K562 (cell line): ENCODE measurements at regions not wholly inside any gene's neighbourhood (a gene's known extent, or its start where the extent isn't known, plus 50 kb on each side); places are given as distances from the start of the nearest gene placed in this dataset.

Experiments
- ATAC-seq: fragments of 200-7000 bp; cut with Tn5 transposase; 3 replicates; pipeline ENCODE4 v1.9.1; 2020; ENCODE audit warnings: moderate library complexity
- BruUV-seq: library from RNA; stranded (reverse); fragments of 400-500 nt; replicated peaks from 2 replicates; lab custom pipeline; 2021; lab: Mats Ljungman, UMichigan
- CTCF ChIA-PET: fragments of 300-600 bp; formaldehyde crosslinking; extraction: SDS; loops from one replicate; lab custom pipeline; 2021; ENCODE audit warnings: low intra/inter-chr PET ratio; lab: Yijun Ruan, JAX
- POLR2A ChIA-PET: fragments of 300-600, 350-650 bp; sonication (Branson Sonifier 250); formaldehyde crosslinking; extraction: SDS; loops from one replicate; lab custom pipeline; 2021; ENCODE audit warnings: antibody characterized with exemption, inconsistent platforms; lab: Yijun Ruan, JAX
- DNase-seq, 4 experiments: peaks; one replicate each; pipeline versions ENCODE4 v3.0.0 to v3.0.0-alpha.2; 2011 to 2018; ENCODE audit warnings: low spot score in 3 of 4, mixed read lengths in 3 of 4; ENCODE audit errors: extremely low read depth in 1 of 4
- FAIRE-seq: peaks from 2 replicates; lab custom pipeline; 2011; peaks lifted over from hg19 to GRCh38; lab: Jason Lieb, UNC
- H2AFZ ChIP-seq: 2 replicates; pipeline ENCODE4 v1.6.0; 2011; ENCODE audit warnings: low read depth, low read length, control low read depth, inconsistent platforms
- H3K27ac ChIP-seq: fragments of 200-600 bp; 3 replicates; pipeline ENCODE4 v1.8.0; 2011; ENCODE audit warnings: low read depth, mild to moderate bottlenecking, control low read depth, inconsistent platforms, low read length, moderate library complexity, mixed read lengths; ENCODE audit errors: extremely low read depth
- H3K27me3 ChIP-seq, 2 experiments: fragments of 300-600 bp in 1 of 2; 2 replicates in 1 of 2; 3 replicates in 1 of 2; pipeline versions ENCODE4 v1.6.0 to v1.8.0; 2011; ENCODE audit warnings: inconsistent platforms in 2 of 2, low read length in 2 of 2, mild to moderate bottlenecking in 1 of 2, mixed read lengths in 1 of 2, moderate library complexity in 1 of 2; ENCODE audit not compliant: control insufficient read depth in 2 of 2, insufficient read depth in 2 of 2
- H3K36me3 ChIP-seq: fragments of 300-600 bp; 3 replicates; pipeline ENCODE4 v1.8.0; 2011; ENCODE audit warnings: mild to moderate bottlenecking, low read length, inconsistent platforms; ENCODE audit not compliant: control insufficient read depth, insufficient read depth
- H3K4me1 ChIP-seq, 2 experiments: fragments of 200-600 bp in 1 of 2; replicated peaks in 1 of 2; 2 replicates in 1 of 2; 3 replicates in 1 of 2; pipeline versions ENCODE4 v1.5.1 to v1.8.0; 2011; ENCODE audit warnings: inconsistent platforms in 2 of 2, low read length in 2 of 2, mild to moderate bottlenecking in 1 of 2, mixed read lengths in 1 of 2, moderate library complexity in 1 of 2; ENCODE audit not compliant: control insufficient read depth in 2 of 2, insufficient read depth in 2 of 2
- H3K4me2 ChIP-seq: 2 replicates; pipeline ENCODE4 v1.6.1; 2011; ENCODE audit warnings: low read length, control low read depth, inconsistent platforms, mixed read lengths; ENCODE audit not compliant: insufficient read depth
- H3K4me3 ChIP-seq: fragments of 200-600 bp; sonication (generic), shearing (Covaris generic); 2 replicates; pipeline ENCODE4 v1.5.1; 2016; ENCODE audit warnings: control low read depth, inconsistent platforms
- H3K79me2 ChIP-seq: fragments of 200-600 bp; 3 replicates; pipeline ENCODE4 v1.8.0; 2011; ENCODE audit warnings: low read length, inconsistent platforms; ENCODE audit not compliant: control insufficient read depth, insufficient read depth
- H3K9ac ChIP-seq, 2 experiments: 2 replicates each; pipeline versions ENCODE4 v1.6.0 to v1.6.1; 2011; ENCODE audit warnings: low read depth in 2 of 2, low read length in 2 of 2, control low read depth in 1 of 2, inconsistent platforms in 1 of 2, mild to moderate bottlenecking in 1 of 2, mixed read lengths in 1 of 2; ENCODE audit not compliant: insufficient read depth in 1 of 2
- H3K9me1 ChIP-seq: one replicate; pipeline ENCODE4 v1.6.0; 2011; ENCODE audit warnings: inconsistent platforms, mild to moderate bottlenecking, low read length, moderate library complexity; ENCODE audit not compliant: control insufficient read depth, insufficient read depth
- H3K9me3 ChIP-seq: replicated peaks from 2 replicates; pipeline ENCODE4 v1.5.1; 2011; ENCODE audit warnings: low read depth, low read length, inconsistent platforms; ENCODE audit not compliant: control insufficient read depth, insufficient read depth
- H4K20me1 ChIP-seq: replicated peaks from 2 replicates; pipeline ENCODE4 v1.6.1; 2011; ENCODE audit warnings: low read length, inconsistent platforms, mixed read lengths; ENCODE audit not compliant: control insufficient read depth, insufficient read depth
- BDP1 ChIP-seq: IDR thresholded peaks from 3 replicates; pipeline ENCODE4 v1.6.1; 2011; ENCODE audit not compliant: insufficient read length, insufficient read depth
- CBFA2T2 ChIP-seq: fragments of 450-650 bp; conservative IDR thresholded peaks from 2 replicates; pipeline ENCODE4 v1.6.1; 2017; ENCODE audit warnings: mild to moderate bottlenecking
- CBX8 ChIP-seq: fragments of 200-600 bp; sonication (generic); IDR thresholded peaks from 2 replicates; pipeline ENCODE4 v1.6.1; 2012; ENCODE audit warnings: borderline replicate concordance, mixed run types, low read depth, mild to moderate bottlenecking, moderate library complexity, mixed read lengths, low read length, control low read depth, inconsistent platforms; ENCODE audit not compliant: poor library complexity, severe bottlenecking; ENCODE audit errors: extremely low read depth
- CC2D1A ChIP-seq: fragments of 450-650 bp; IDR thresholded peaks from 2 replicates; pipeline ENCODE4 v1.6.1; 2017; ENCODE audit warnings: mild to moderate bottlenecking
- CSDE1 ChIP-seq, 2 experiments: fragments of 450-650 bp; IDR thresholded peaks; 2 replicates each; pipeline ENCODE4 v1.6.1; 2016; ENCODE audit warnings: mild to moderate bottlenecking in 1 of 2
- E2F6 ChIP-seq, 2 experiments: IDR thresholded peaks; 2 replicates each; pipeline ENCODE4 v1.6.1; 2011; ENCODE audit warnings: borderline replicate concordance in 1 of 2, control low read depth in 1 of 2, low read depth in 1 of 2, low read length in 1 of 2, mild to moderate bottlenecking in 1 of 2, mixed read lengths in 1 of 2, moderate library complexity in 1 of 2; ENCODE audit not compliant: insufficient read depth in 1 of 2, insufficient read length in 1 of 2, poor library complexity in 1 of 2, severe bottlenecking in 1 of 2; ENCODE audit errors: extremely low read depth in 1 of 2
- KAT8 ChIP-seq: fragments of 450-650 bp; IDR thresholded peaks from 2 replicates; pipeline ENCODE4 v1.6.1; 2016; ENCODE audit warnings: low read depth, mild to moderate bottlenecking
- KLF13 ChIP-seq: fragments of 450-650 bp; IDR thresholded peaks from 2 replicates; pipeline ENCODE4 v1.6.1; 2016; ENCODE audit warnings: missing genetic modification characterization, low read depth, mild to moderate bottlenecking, missing compliant biosample characterization, moderate library complexity, borderline replicate concordance
- MAX ChIP-seq: sonication (generic); formaldehyde crosslinking; IDR thresholded peaks from 2 replicates; pipeline ENCODE4 v1.9.0; 2022; ENCODE audit warnings: mild to moderate bottlenecking, missing genetic modification reagents
- SMAD3 ChIP-seq: fragments of 450-650 bp; formaldehyde crosslinking; conservative IDR thresholded peaks from 2 replicates; pipeline ENCODE4 v1.4.0; 2020; ENCODE audit warnings: mild to moderate bottlenecking
- SRSF9 ChIP-seq: fragments of 200-400 bp; formaldehyde crosslinking; IDR thresholded peaks from 2 replicates; pipeline ENCODE4 v1.6.1; 2017; ENCODE audit warnings: low read depth, low read length, borderline replicate concordance
- ZNF184 ChIP-seq: sonication (generic); formaldehyde crosslinking; IDR thresholded peaks from 2 replicates; pipeline ENCODE4 v1.5.0; 2020; ENCODE audit warnings: missing genetic modification reagents
- ZNF717 ChIP-seq: fragments of 250-450 bp; sonication (Bioruptor Pico); IDR thresholded peaks from 2 replicates; pipeline ENCODE4 v1.5.0; 2021
- ZNF76 ChIP-seq: fragments of 250-450 bp; sonication (Bioruptor Pico); IDR thresholded peaks from 2 replicates; pipeline ENCODE4 v1.4.0; 2020; ENCODE audit warnings: mild to moderate bottlenecking, moderate library complexity, borderline replicate concordance
- ZNF77 ChIP-seq: fragments of 250-450 bp; sonication (Bioruptor Pico); IDR thresholded peaks from 2 replicates; pipeline ENCODE4 v1.5.0; 2020
- WGBS: fragments of 100-300 bp; shearing (Covaris generic); methylation state at CpG from one replicate; pipeline ENCODE4 v1.1.6; 2016; ENCODE audit warnings: low coverage, mixed read lengths; ENCODE audit not compliant: insufficient coverage; ENCODE audit errors: missing lambda C conversion rate; 5-methylcytosine and 5-hydroxymethylcytosine counted together
- in situ Hi-C: fragments of 300-500 bp; cut with MboI; formaldehyde crosslinking; loops from 4 replicates; pipeline ENCODE4 v1.15.0; 2018; ENCODE audit warnings: inconsistent platforms, mixed read lengths
- intact Hi-C: fragments of 100-400 bp; cut with micrococcal nuclease; formaldehyde crosslinking; loops from 2 replicates; pipeline ENCODE4 v1.14.2; 2022

GRCh38 chr13:61908906-61909615 lies 493.4 kb upstream of the PCDH20 start:
- Histone ChIP-seq H3K9me1 (no peaks in the 10 kb centered on the region), H3K36me3 (no peaks in the 10 kb centered on the region), H3K27ac (no peak overlapping the region), H3K4me1 (no peaks in the 10 kb centered on the region), H3K9me3 (no peaks in the 10 kb centered on the region), H3K9ac (no peak overlapping the region), H3K4me2 (no peak overlapping the region), H4K20me1 (no peaks in the 10 kb centered on the region), H3K27me3 (no peaks in the 10 kb centered on the region), H2AFZ (no peak overlapping the region), H3K4me3 (no peak overlapping the region), H3K79me2 (no peaks in the 10 kb centered on the region)
- no TSS peak for BruUV-seq
- intact Hi-C loops = no loop called here
- in situ Hi-C loops = no loop called here
- TF ChIP-seq CC2D1A (no peak), KLF13 (tag) (no peak), E2F6 (IDR thresholded peaks at IDR 0.05; ENCODE audit: borderline replicate concordance in 1 of 2, extremely low read depth in 1 of 2, insufficient read depth in 1 of 2, insufficient read length in 1 of 2, low read depth in 1 of 2, low read length in 1 of 2, poor library complexity in 1 of 2, severe bottlenecking in 1 of 2) (no peak), CBFA2T2 (no peak), KAT8 (no peak), ZNF717 (CRISPR knock-in tag) (no peak), CSDE1 (IDR thresholded peaks at IDR 0.05) (no peak), BDP1 (no peak), ZNF184 (CRISPR knock-in tag) (no peak), ZNF77 (no peak), MAX (no peak), CBX8 (no peak), SRSF9 (no peak), SMAD3 (no peak), ZNF76 (CRISPR knock-in tag) (no peak)
- DNase-seq (no peak), ATAC-seq (no peak), FAIRE-seq (no peak)
- ChIA-PET CTCF (no interaction called here), POLR2A (no interaction called here)
- WGBS = 0% methylated on average over 3 of the region's 3 CpGs
